Thoracic aorta (tissue), 2 donors: ENCODE measurements at regions not wholly inside any gene's neighbourhood (a gene's known extent, or its start where the extent isn't known, plus 50 kb on each side); places are given as distances from the start of the nearest gene placed in this dataset.
"Not testable (repeated sequence)": the region's sequence is repeated elsewhere in the genome, so short reads cannot be mapped to it uniquely, and the experiment has no call there.

Source experiments
- ATAC-seq: fragments of 150-250 bp; one replicate; pipeline ENCODE4 v1.8.0; 2017; ENCODE audit warnings: low read depth; ENCODE audit not compliant: insufficient number of reproducible peaks, low FRiP score
- DNase-seq: peaks from one replicate; pipeline ENCODE4 v3.0.0-alpha.2; 2020; ENCODE audit warnings: low spot score
- H3K27ac ChIP-seq, 2 donors: fragments of 200-600 bp; sonication (generic); 1 replicate in 1 of 2; 2 replicates in 1 of 2; pipeline ENCODE4 v1.5.1; 2016; ENCODE audit warnings: mild to moderate bottlenecking in 2 of 2, moderate library complexity in 2 of 2
- H3K27me3 ChIP-seq: fragments of 200-600 bp; sonication (generic); replicated peaks from 2 replicates; pipeline ENCODE4 v1.6.0; 2016; ENCODE audit warnings: mild to moderate bottlenecking; ENCODE audit not compliant: insufficient read depth
- H3K36me3 ChIP-seq: fragments of 200-600 bp; sonication (generic); one replicate; pipeline ENCODE4 v1.5.1; 2016
- H3K4me1 ChIP-seq, 2 donors: fragments of 200-600 bp; sonication (generic); 1 replicate in 1 of 2; 2 replicates in 1 of 2; pipeline versions ENCODE4 v1.5.1 to v1.6.0; 2016; ENCODE audit warnings: low read depth in 2 of 2, mild to moderate bottlenecking in 1 of 2; ENCODE audit not compliant: control insufficient read depth in 1 of 2
- H3K4me3 ChIP-seq: fragments of 200-600 bp; sonication (generic); 2 replicates; pipeline ENCODE4 v1.5.1; 2016; ENCODE audit warnings: mild to moderate bottlenecking
- H3K9me3 ChIP-seq: fragments of 200-600 bp; sonication (generic); 2 replicates; pipeline ENCODE4 v1.5.1; 2016
- CTCF ChIP-seq: fragments of 200-600 bp; sonication (generic); IDR thresholded peaks from one replicate; pipeline ENCODE4 v1.5.1; 2019; ENCODE audit warnings: antibody characterized with exemption

DNA sequence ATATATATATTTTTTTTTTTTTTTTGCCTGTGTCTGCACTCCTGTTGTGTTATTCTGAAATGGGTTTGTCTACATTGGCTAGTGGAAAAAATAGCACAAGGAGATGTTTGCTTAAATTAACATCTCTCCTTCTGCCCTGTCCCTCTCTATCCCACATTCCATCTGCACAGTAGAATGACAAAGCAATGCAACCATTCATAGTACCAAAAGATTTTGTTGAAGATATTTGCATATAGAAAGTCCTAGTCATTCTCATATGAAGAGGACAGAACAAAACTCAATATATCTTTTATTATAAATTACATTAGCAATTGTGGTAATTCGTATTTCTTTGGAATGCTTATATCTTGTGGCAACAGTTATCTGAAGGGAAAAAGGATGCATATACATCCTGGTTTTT lies 88.3 kb upstream of the AGA start:
- Histone ChIP-seq H3K27ac (no peak overlapping the region), H3K4me1 (no peaks in the 10 kb centered on the region), H3K27me3 (no peaks in the 10 kb centered on the region), H3K4me3 (no peak overlapping the region), H3K9me3 (no peaks in the 10 kb centered on the region), H3K36me3 (no peaks in the 10 kb centered on the region)
- DNase-seq = no peak
- no peak for TF ChIP-seq CTCF
- no peak for ATAC-seq

GRCh38 chr4:177532358-177532757 lies 90.1 kb upstream of the AGA start:
- Histone ChIP-seq H3K4me3 (no peak overlapping the region), H3K4me1 (no peaks in the 10 kb centered on the region), H3K36me3 (no peaks in the 10 kb centered on the region), H3K27ac (no peak overlapping the region), H3K9me3 (no peaks in the 10 kb centered on the region), H3K27me3 (no peaks in the 10 kb centered on the region)
- ATAC-seq (no peak), DNase-seq (no peak)
- TF ChIP-seq CTCF = no peak

DNA sequence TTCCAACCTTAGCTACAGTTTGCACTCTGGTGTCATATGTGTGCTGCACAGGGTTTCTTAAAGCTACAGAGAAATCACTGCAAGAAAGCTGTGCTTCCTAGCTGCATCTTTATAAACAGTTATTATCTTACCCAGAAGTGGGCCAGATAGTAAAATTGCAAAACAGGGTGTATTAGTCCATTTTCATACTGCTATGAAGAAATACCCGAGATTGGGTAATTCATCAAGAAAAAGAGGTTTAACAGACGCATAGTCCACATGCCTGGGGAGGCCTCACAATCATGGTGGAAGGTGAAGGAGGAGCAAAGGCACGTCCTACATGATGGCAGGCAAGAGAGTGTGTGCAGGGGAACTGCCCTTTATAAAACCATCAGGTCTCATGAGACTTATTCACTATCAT lies 92.6 kb upstream of the AGA start:
- not testable (repeated sequence) for H3K36me3 ChIP-seq, H3K4me1 ChIP-seq, H3K27me3 ChIP-seq, ATAC-seq, H3K4me3 ChIP-seq, H3K9me3 ChIP-seq, DNase-seq, H3K27ac ChIP-seq

DNA sequence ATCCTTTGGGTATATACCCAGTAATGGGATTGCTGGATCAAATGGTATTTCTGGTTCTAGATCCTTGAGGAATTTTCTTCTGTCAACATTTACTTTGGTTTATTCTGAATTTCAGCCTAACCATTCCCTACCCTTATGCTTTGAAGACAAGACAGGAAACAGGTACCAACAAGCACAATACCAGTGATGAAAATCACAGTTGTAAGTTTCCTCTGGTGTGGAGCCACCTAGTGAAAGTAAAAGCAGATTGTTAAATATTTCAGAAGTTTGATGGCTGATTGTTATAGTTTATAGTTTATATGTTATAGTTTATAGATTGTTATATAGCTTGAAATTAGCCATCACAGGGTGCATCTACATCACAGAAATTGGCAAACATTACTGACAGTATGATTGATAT lies 104.5 kb upstream of the AGA start:
- H3K27ac ChIP-seq = no peak overlapping the region
- no peak for ATAC-seq
- H3K36me3 ChIP-seq = no peaks in the 10 kb centered on the region
- H3K4me3 ChIP-seq = no peak overlapping the region
- no peak for DNase-seq
- TF ChIP-seq CTCF = no peak
- no peaks in the 10 kb centered on the region for H3K4me1 ChIP-seq
- no peaks in the 10 kb centered on the region for H3K27me3 ChIP-seq
- no peaks in the 10 kb centered on the region for H3K9me3 ChIP-seq

GRCh38 chr4:177547985-177548384 lies 105.7 kb upstream of the AGA start:
- no peaks in the 10 kb centered on the region for H3K27me3 ChIP-seq
- H3K9me3 ChIP-seq = no peaks in the 10 kb centered on the region
- no peak for DNase-seq
- no peak overlapping the region for H3K27ac ChIP-seq
- no peak overlapping the region for H3K4me3 ChIP-seq
- no peaks in the 10 kb centered on the region for H3K4me1 ChIP-seq
- H3K36me3 ChIP-seq = no peaks in the 10 kb centered on the region
- ATAC-seq = no peak
- no peak for TF ChIP-seq CTCF

- no peaks in the 10 kb centered on the region for H3K9me3 ChIP-seq
- no peak overlapping the region for H3K4me3 ChIP-seq
- H3K36me3 ChIP-seq = no peaks in the 10 kb centered on the region
- H3K27me3 ChIP-seq = no peaks in the 10 kb centered on the region
- no peaks in the 10 kb centered on the region for H3K4me1 ChIP-seq
- DNase-seq (no peak), ATAC-seq (no peak)
- peak; percentile 51 for TF ChIP-seq CTCF
- no peak overlapping the region for H3K27ac ChIP-seq
These were observed 112.9 kb upstream of the AGA start for GRCh38 chr4:177555007-177555574.
